Testis (tissue), 2 donors: ENCODE measurements at regions not wholly inside any gene's neighbourhood (a gene's known extent, or its start where the extent isn't known, plus 50 kb on each side); places are given as distances from the start of the nearest gene placed in this dataset.

Source experiments
- POLR2A ChIP-seq: fragments of 450-650 bp; IDR thresholded peaks from one replicate; pipeline ENCODE4 v1.6.1; 2017; ENCODE audit warnings: antibody characterized with exemption, mild to moderate bottlenecking, moderate library complexity
- TF ChIP-seq, protein P1 (sequence below), 3 experiments: fragments of 450-650 bp in 2 of 3; fragments of 200-600 bp in 1 of 3; sonication (generic) in 1 of 3; IDR thresholded peaks; one replicate each; pipeline ENCODE4 v1.5.1; 2016 to 2019; ENCODE audit warnings: antibody characterized with exemption in 3 of 3, mild to moderate bottlenecking in 2 of 3, moderate library complexity in 1 of 3

DNA sequence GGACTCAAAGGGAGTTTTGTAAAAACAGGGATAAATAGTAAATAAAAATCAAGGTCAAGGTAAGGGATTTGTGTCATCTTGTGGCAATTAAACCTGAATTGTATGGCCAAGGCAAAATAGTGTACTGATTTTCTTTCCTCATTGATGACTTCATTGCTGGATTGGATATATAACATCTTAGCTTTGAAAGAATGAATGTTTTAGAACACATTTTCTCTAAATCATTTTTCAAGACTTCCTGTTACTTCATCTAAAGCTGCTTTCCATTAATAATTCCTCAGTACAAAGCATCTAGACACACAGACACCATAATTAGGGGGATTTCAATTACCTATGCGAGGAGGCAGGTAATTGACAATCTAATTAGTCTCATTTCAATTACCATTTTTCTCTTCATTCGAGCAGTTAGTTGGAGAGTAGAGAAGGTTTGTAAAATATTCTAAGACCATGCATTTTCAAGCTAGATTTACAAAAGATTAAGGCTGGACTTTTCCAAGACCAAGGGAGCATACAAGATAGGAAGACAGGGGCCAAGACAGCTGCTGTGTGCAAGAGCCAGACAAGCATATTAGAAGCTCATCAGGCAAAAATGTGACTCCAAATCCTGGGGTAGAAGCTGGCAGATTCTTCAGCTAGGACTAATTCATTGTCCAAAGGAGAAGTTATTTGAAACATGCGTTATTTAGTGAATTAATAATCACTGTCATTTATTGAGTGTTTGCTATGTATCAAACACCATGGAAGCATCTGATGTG lies 253.6 kb downstream of the EPHA4 start:
- TF ChIP-seq, protein P1, sequence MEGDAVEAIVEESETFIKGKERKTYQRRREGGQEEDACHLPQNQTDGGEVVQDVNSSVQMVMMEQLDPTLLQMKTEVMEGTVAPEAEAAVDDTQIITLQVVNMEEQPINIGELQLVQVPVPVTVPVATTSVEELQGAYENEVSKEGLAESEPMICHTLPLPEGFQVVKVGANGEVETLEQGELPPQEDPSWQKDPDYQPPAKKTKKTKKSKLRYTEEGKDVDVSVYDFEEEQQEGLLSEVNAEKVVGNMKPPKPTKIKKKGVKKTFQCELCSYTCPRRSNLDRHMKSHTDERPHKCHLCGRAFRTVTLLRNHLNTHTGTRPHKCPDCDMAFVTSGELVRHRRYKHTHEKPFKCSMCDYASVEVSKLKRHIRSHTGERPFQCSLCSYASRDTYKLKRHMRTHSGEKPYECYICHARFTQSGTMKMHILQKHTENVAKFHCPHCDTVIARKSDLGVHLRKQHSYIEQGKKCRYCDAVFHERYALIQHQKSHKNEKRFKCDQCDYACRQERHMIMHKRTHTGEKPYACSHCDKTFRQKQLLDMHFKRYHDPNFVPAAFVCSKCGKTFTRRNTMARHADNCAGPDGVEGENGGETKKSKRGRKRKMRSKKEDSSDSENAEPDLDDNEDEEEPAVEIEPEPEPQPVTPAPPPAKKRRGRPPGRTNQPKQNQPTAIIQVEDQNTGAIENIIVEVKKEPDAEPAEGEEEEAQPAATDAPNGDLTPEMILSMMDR (IDR thresholded peaks at IDR 0.05), result no peak
- TF ChIP-seq POLR2A, result no peak
